WTC11 (cell line): ENCODE measurements at regions not wholly inside any gene's neighbourhood (a gene's known extent, or its start where the extent isn't known, plus 50 kb on each side); places are given as distances from the start of the nearest gene placed in this dataset.

Source experiments
- ATAC-seq: fragments of 200-7000 bp; cut with Tn5 transposase; 2 replicates; pipeline ENCODE4 v1.10.0; 2021; ENCODE audit warnings: mild to moderate bottlenecking, moderate library complexity
- CTCF ChIA-PET: fragments of 300-600 bp; sonication (Branson Sonifier 250); formaldehyde crosslinking; loops from one replicate; lab custom pipeline; 2021; ENCODE audit warnings: antibody characterized with exemption; lab: Charles Lee
- POLR2A ChIA-PET: fragments of 350-600 bp; sonication (Branson Sonifier 250); formaldehyde crosslinking; loops from one replicate; lab custom pipeline; 2021; ENCODE audit warnings: antibody characterized with exemption; lab: Charles Lee
- DNase-seq: peaks from one replicate; pipeline ENCODE4 v3.0.0; 2021; ENCODE audit warnings: low spot score
- H3K27ac Mint-ChIP-seq: 2 replicates; pipeline ENCODE4 v1.8.0; 2021; ENCODE audit warnings: mixed read lengths
- H3K27me3 Mint-ChIP-seq: 2 replicates; pipeline ENCODE4 v1.8.0; 2021; ENCODE audit warnings: low read depth, mild to moderate bottlenecking, moderate library complexity, mixed read lengths
- H3K36me3 Mint-ChIP-seq: 2 replicates; pipeline ENCODE4 v1.8.0; 2021; ENCODE audit warnings: mixed read lengths
- H3K4me1 Mint-ChIP-seq: 2 replicates; pipeline ENCODE4 v1.8.0; 2022; ENCODE audit warnings: mixed read lengths
- H3K4me3 Mint-ChIP-seq: 2 replicates; pipeline ENCODE4 v1.8.0; 2021; ENCODE audit warnings: mild to moderate bottlenecking, moderate library complexity, mixed read lengths
- H3K9me3 Mint-ChIP-seq: 2 replicates; pipeline ENCODE4 v1.8.0; 2021; ENCODE audit warnings: mixed read lengths
- ELF4 ChIP-seq: sonication (generic); formaldehyde crosslinking; IDR thresholded peaks from 2 replicates; pipeline ENCODE4 v1.8.1; 2022; ENCODE audit warnings: low read depth, mild to moderate bottlenecking, moderate library complexity, missing genetic modification reagents
- ESRRA ChIP-seq: sonication (generic); formaldehyde crosslinking; IDR thresholded peaks from 2 replicates; pipeline ENCODE4 v1.8.1; 2022; ENCODE audit warnings: mild to moderate bottlenecking, missing genetic modification reagents, borderline replicate concordance
- FOXK1 ChIP-seq: sonication (generic); formaldehyde crosslinking; IDR thresholded peaks from 2 replicates; pipeline ENCODE4 v1.8.0; 2022; ENCODE audit warnings: mild to moderate bottlenecking, moderate library complexity, missing genetic modification reagents
- JAZF1 ChIP-seq: fragments of 250-450 bp; sonication (Bioruptor Pico); IDR thresholded peaks from 2 replicates; pipeline ENCODE4 v1.9.0; 2021; ENCODE audit warnings: moderate library complexity, mild to moderate bottlenecking, inconsistent platforms
- MXD4 ChIP-seq: fragments of 250-450 bp; sonication (Bioruptor Pico); IDR thresholded peaks from 2 replicates; pipeline ENCODE4 v1.8.0; 2021; ENCODE audit warnings: mild to moderate bottlenecking, moderate library complexity, borderline replicate concordance
- NFATC4 ChIP-seq: fragments of 250-450 bp; sonication (Bioruptor Pico); IDR thresholded peaks from 2 replicates; pipeline ENCODE4 v1.9.0; 2021; ENCODE audit warnings: mild to moderate bottlenecking
- NR3C1 ChIP-seq: sonication (generic); formaldehyde crosslinking; conservative IDR thresholded peaks from 2 replicates; pipeline ENCODE4 v1.8.1; 2023; ENCODE audit warnings: low read depth, mild to moderate bottlenecking, missing genetic modification reagents
- OVOL2 ChIP-seq: fragments of 250-450 bp; sonication (Bioruptor Pico); IDR thresholded peaks from 2 replicates; pipeline ENCODE4 v1.9.0; 2021; ENCODE audit warnings: mild to moderate bottlenecking, borderline replicate concordance
- ZNF219 ChIP-seq: sonication (generic); formaldehyde crosslinking; IDR thresholded peaks from 2 replicates; pipeline ENCODE4 v1.8.0; 2023; ENCODE audit warnings: missing genetic modification reagents, mild to moderate bottlenecking, borderline replicate concordance
- ZNF263 ChIP-seq: sonication (generic); formaldehyde crosslinking; IDR thresholded peaks from 2 replicates; pipeline ENCODE4 v1.8.1; 2022; ENCODE audit warnings: low read depth, mild to moderate bottlenecking, moderate library complexity, missing genetic modification reagents
- ZNF317 ChIP-seq: sonication (generic); formaldehyde crosslinking; IDR thresholded peaks from 2 replicates; pipeline ENCODE4 v1.8.1; 2023; ENCODE audit warnings: low read depth, mild to moderate bottlenecking, moderate library complexity, missing genetic modification reagents, borderline replicate concordance
- TF ChIP-seq, protein P1 (sequence below): sonication (generic); formaldehyde crosslinking; conservative IDR thresholded peaks from 2 replicates; pipeline ENCODE4 v1.8.1; 2023; ENCODE audit warnings: mild to moderate bottlenecking, low read depth, missing genetic modification reagents, moderate library complexity
- TF ChIP-seq, protein P2 (sequence below): sonication (generic); formaldehyde crosslinking; IDR thresholded peaks from 2 replicates; pipeline ENCODE4 v1.8.0; 2022; ENCODE audit warnings: missing genetic modification reagents
- TF ChIP-seq, protein P3 (sequence below): sonication (generic); formaldehyde crosslinking; IDR thresholded peaks from 2 replicates; pipeline ENCODE4 v1.8.0; 2022; ENCODE audit warnings: mild to moderate bottlenecking, missing genetic modification reagents
- TF ChIP-seq, protein P4 (sequence below): sonication (generic); formaldehyde crosslinking; IDR thresholded peaks from 2 replicates; pipeline ENCODE4 v1.8.1; 2023; ENCODE audit warnings: mild to moderate bottlenecking, missing genetic modification reagents, borderline replicate concordance
- TF ChIP-seq, protein P5 (sequence below): sonication (generic); formaldehyde crosslinking; IDR thresholded peaks from 2 replicates; pipeline ENCODE4 v1.8.1; 2023; ENCODE audit warnings: mild to moderate bottlenecking, missing genetic modification reagents, moderate library complexity
- TF ChIP-seq, protein P6 (sequence below): sonication (generic); formaldehyde crosslinking; IDR thresholded peaks from 2 replicates; pipeline ENCODE4 v1.8.0; 2022; ENCODE audit warnings: mild to moderate bottlenecking, missing genetic modification reagents

DNA sequence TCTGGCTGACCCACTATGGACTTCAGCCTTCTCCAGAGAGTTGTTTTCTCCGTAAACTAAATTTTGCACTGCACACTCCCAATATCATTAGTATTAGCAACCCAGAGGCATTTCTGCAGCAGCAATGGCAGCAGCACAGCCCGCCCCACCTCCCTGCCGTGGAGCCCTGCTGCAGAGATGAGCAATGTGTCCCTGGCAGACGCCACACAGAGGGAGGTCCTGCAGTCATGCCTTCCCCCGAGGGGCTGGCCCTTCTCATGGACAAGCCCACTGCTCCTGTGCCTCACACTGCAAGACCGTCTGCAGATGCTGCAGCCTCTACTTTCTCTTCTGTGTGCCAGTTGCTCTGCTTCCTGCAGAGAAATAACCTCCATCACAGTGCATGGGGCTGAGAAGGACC, 393.4 kb upstream of the MKI67 start:
- CTCF ChIA-PET = no interaction called here
- ATAC-seq (no peak), DNase-seq (no peak)
- Mint-ChIP-seq H3K36me3 (no peaks in the 10 kb centered on the region; the same call in 1 of the 2 replicates), H3K9me3 (peaks cover 12% of the 10 kb centered on the region), H3K4me1 (peaks cover 9% of the 10 kb centered on the region), H3K27me3 (no peaks in the 10 kb centered on the region), H3K27ac (no peak overlapping the region), H3K4me3 (no peak overlapping the region)
- TF ChIP-seq ESRRA (CRISPR knock-in tag) (no peak), ELF4 (CRISPR knock-in tag) (no peak), ZNF263 (CRISPR knock-in tag) (no peak), JAZF1 (CRISPR knock-in tag) (no peak), ZNF219 (CRISPR knock-in tag) (no peak), ZNF317 (CRISPR knock-in tag) (no peak)
- TF ChIP-seq, protein P1, sequence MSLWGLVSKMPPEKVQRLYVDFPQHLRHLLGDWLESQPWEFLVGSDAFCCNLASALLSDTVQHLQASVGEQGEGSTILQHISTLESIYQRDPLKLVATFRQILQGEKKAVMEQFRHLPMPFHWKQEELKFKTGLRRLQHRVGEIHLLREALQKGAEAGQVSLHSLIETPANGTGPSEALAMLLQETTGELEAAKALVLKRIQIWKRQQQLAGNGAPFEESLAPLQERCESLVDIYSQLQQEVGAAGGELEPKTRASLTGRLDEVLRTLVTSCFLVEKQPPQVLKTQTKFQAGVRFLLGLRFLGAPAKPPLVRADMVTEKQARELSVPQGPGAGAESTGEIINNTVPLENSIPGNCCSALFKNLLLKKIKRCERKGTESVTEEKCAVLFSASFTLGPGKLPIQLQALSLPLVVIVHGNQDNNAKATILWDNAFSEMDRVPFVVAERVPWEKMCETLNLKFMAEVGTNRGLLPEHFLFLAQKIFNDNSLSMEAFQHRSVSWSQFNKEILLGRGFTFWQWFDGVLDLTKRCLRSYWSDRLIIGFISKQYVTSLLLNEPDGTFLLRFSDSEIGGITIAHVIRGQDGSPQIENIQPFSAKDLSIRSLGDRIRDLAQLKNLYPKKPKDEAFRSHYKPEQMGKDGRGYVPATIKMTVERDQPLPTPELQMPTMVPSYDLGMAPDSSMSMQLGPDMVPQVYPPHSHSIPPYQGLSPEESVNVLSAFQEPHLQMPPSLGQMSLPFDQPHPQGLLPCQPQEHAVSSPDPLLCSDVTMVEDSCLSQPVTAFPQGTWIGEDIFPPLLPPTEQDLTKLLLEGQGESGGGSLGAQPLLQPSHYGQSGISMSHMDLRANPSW (CRISPR knock-in tag) = no peak
- TF ChIP-seq, protein P2, sequence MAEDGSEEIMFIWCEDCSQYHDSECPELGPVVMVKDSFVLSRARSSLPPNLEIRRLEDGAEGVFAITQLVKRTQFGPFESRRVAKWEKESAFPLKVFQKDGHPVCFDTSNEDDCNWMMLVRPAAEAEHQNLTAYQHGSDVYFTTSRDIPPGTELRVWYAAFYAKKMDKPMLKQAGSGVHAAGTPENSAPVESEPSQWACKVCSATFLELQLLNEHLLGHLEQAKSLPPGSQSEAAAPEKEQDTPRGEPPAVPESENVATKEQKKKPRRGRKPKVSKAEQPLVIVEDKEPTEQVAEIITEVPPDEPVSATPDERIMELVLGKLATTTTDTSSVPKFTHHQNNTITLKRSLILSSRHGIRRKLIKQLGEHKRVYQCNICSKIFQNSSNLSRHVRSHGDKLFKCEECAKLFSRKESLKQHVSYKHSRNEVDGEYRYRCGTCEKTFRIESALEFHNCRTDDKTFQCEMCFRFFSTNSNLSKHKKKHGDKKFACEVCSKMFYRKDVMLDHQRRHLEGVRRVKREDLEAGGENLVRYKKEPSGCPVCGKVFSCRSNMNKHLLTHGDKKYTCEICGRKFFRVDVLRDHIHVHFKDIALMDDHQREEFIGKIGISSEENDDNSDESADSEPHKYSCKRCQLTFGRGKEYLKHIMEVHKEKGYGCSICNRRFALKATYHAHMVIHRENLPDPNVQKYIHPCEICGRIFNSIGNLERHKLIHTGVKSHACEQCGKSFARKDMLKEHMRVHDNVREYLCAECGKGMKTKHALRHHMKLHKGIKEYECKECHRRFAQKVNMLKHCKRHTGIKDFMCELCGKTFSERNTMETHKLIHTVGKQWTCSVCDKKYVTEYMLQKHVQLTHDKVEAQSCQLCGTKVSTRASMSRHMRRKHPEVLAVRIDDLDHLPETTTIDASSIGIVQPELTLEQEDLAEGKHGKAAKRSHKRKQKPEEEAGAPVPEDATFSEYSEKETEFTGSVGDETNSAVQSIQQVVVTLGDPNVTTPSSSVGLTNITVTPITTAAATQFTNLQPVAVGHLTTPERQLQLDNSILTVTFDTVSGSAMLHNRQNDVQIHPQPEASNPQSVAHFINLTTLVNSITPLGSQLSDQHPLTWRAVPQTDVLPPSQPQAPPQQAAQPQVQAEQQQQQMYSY (CRISPR knock-in tag) = no peak
- TF ChIP-seq, protein P3, sequence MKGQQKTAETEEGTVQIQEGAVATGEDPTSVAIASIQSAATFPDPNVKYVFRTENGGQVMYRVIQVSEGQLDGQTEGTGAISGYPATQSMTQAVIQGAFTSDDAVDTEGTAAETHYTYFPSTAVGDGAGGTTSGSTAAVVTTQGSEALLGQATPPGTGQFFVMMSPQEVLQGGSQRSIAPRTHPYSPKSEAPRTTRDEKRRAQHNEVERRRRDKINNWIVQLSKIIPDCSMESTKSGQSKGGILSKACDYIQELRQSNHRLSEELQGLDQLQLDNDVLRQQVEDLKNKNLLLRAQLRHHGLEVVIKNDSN (CRISPR knock-in tag) = no peak
- POLR2A ChIA-PET = no interaction called here

DNA sequence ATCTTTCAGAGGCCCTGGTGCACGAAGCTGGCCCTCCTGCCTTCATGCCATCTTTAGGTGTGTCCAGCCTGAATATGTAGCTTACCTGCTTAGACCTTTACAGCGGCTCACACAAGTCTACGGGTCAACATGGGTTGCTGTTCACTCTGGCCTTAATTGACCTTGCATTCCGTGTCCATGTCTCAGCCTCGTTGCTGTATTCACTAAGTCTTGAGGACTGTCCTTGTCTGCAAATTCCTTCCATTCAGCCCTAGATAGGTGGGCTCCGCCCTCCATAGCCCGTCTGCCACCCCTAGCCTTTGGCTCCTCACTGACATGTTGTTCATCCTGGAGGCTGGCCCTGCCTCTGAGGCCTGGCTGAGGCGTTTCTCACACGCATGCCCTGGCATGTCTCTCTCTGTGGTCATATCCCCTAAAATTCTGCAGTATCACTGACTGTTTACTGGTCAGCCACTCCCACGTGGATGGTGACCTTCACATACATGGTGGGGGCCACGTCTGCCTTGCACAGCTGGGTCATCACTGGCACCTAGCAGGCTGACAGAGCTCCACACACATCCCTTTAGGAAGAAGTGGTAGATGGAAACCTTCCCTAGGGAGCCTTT, 394.1 kb upstream of the MKI67 start:
- Mint-ChIP-seq H3K4me3 (no peak overlapping the region), H3K4me1 (peaks cover 9% of the 10 kb centered on the region), H3K36me3 (no peaks in the 10 kb centered on the region; the same call in 1 of the 2 replicates), H3K27me3 (no peaks in the 10 kb centered on the region), H3K27ac (no peak overlapping the region), H3K9me3 (peaks cover 12% of the 10 kb centered on the region)
- TF ChIP-seq FOXK1 (CRISPR knock-in tag) = no peak
- TF ChIP-seq MXD4 (CRISPR knock-in tag) = no peak
- TF ChIP-seq, protein P4, sequence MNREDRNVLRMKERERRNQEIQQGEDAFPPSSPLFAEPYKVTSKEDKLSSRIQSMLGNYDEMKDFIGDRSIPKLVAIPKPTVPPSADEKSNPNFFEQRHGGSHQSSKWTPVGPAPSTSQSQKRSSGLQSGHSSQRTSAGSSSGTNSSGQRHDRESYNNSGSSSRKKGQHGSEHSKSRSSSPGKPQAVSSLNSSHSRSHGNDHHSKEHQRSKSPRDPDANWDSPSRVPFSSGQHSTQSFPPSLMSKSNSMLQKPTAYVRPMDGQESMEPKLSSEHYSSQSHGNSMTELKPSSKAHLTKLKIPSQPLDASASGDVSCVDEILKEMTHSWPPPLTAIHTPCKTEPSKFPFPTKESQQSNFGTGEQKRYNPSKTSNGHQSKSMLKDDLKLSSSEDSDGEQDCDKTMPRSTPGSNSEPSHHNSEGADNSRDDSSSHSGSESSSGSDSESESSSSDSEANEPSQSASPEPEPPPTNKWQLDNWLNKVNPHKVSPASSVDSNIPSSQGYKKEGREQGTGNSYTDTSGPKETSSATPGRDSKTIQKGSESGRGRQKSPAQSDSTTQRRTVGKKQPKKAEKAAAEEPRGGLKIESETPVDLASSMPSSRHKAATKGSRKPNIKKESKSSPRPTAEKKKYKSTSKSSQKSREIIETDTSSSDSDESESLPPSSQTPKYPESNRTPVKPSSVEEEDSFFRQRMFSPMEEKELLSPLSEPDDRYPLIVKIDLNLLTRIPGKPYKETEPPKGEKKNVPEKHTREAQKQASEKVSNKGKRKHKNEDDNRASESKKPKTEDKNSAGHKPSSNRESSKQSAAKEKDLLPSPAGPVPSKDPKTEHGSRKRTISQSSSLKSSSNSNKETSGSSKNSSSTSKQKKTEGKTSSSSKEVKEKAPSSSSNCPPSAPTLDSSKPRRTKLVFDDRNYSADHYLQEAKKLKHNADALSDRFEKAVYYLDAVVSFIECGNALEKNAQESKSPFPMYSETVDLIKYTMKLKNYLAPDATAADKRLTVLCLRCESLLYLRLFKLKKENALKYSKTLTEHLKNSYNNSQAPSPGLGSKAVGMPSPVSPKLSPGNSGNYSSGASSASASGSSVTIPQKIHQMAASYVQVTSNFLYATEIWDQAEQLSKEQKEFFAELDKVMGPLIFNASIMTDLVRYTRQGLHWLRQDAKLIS = no peak
- TF ChIP-seq NFATC4 (CRISPR knock-in tag) = no peak
- TF ChIP-seq, protein P5, sequence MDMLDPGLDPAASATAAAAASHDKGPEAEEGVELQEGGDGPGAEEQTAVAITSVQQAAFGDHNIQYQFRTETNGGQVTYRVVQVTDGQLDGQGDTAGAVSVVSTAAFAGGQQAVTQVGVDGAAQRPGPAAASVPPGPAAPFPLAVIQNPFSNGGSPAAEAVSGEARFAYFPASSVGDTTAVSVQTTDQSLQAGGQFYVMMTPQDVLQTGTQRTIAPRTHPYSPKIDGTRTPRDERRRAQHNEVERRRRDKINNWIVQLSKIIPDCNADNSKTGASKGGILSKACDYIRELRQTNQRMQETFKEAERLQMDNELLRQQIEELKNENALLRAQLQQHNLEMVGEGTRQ = no peak
- TF ChIP-seq, protein P6, sequence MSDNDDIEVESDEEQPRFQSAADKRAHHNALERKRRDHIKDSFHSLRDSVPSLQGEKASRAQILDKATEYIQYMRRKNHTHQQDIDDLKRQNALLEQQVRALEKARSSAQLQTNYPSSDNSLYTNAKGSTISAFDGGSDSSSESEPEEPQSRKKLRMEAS (CRISPR knock-in tag) = no peak
- TF ChIP-seq OVOL2 = no peak
- TF ChIP-seq NR3C1 = no peak
- ATAC-seq = no peak
- POLR2A ChIA-PET = no interaction called here
- CTCF ChIA-PET = no interaction called here
- DNase-seq = no peak
